Testis (tissue), 2 donors: ENCODE measurements at regions not wholly inside any gene's neighbourhood (a gene's known extent, or its start where the extent isn't known, plus 50 kb on each side); places are given as distances from the start of the nearest gene placed in this dataset.

Experiments
- DNase-seq: peaks from one replicate; pipeline ENCODE4 v3.0.0-alpha.2; 2019
- H3K27ac ChIP-seq, 2 donors: fragments of 200-600 bp; sonication (generic); one replicate each; pipeline ENCODE4 v1.5.1; 2019
- H3K27me3 ChIP-seq: fragments of 200-600 bp; sonication (generic); one replicate; pipeline ENCODE4 v1.5.1; 2019
- H3K36me3 ChIP-seq: fragments of 200-600 bp; sonication (generic); one replicate; pipeline ENCODE4 v1.5.1; 2017; ENCODE audit warnings: low read depth; ENCODE audit errors: missing control alignments
- H3K4me1 ChIP-seq: fragments of 200-600 bp; sonication (generic); one replicate; pipeline ENCODE4 v1.5.1; 2019
- H3K4me3 ChIP-seq, 2 donors: fragments of 200-600 bp; sonication (generic); one replicate each; pipeline ENCODE4 v1.5.1; 2017 to 2019
- H3K9me3 ChIP-seq: fragments of 200-600 bp; sonication (generic); one replicate; pipeline ENCODE4 v1.5.1; 2017
- POLR2A ChIP-seq: fragments of 450-650 bp; IDR thresholded peaks from one replicate; pipeline ENCODE4 v1.6.1; 2017; ENCODE audit warnings: antibody characterized with exemption, mild to moderate bottlenecking, moderate library complexity
- WGBS, 2 donors: methylation state at CpG; one replicate each; pipeline ENCODE4 v1.1.5; 2018; 5-methylcytosine and 5-hydroxymethylcytosine counted together
- intact Hi-C: fragments of 100-400 bp; cut with DNase I; formaldehyde crosslinking; loops from one replicate; pipeline ENCODE4 v1.15.1; 2023; ENCODE audit warnings: low total_unique reads
- TF ChIP-seq, protein P1 (sequence below), 3 experiments: fragments of 450-650 bp in 2 of 3; fragments of 200-600 bp in 1 of 3; sonication (generic) in 1 of 3; IDR thresholded peaks; one replicate each; pipeline ENCODE4 v1.5.1; 2016 to 2019; ENCODE audit warnings: antibody characterized with exemption in 3 of 3, mild to moderate bottlenecking in 2 of 3, moderate library complexity in 1 of 3

GRCh38 chr9:18263377-18263776, 210.6 kb upstream of the ADAMTSL1 start:
- WGBS, 2 donors = 91 to 92% methylated on average over 6 of the region's 6 CpGs
- Histone ChIP-seq H3K27ac (no peak overlapping the region), H3K27me3 (no peaks in the 10 kb centered on the region), H3K4me1 (no peaks in the 10 kb centered on the region), H3K4me3 (no peak overlapping the region), H3K36me3 (no peaks in the 10 kb centered on the region), H3K9me3 (no peaks in the 10 kb centered on the region)
- intact Hi-C loops = no loop called here
- no peak for DNase-seq
- TF ChIP-seq, protein P1, sequence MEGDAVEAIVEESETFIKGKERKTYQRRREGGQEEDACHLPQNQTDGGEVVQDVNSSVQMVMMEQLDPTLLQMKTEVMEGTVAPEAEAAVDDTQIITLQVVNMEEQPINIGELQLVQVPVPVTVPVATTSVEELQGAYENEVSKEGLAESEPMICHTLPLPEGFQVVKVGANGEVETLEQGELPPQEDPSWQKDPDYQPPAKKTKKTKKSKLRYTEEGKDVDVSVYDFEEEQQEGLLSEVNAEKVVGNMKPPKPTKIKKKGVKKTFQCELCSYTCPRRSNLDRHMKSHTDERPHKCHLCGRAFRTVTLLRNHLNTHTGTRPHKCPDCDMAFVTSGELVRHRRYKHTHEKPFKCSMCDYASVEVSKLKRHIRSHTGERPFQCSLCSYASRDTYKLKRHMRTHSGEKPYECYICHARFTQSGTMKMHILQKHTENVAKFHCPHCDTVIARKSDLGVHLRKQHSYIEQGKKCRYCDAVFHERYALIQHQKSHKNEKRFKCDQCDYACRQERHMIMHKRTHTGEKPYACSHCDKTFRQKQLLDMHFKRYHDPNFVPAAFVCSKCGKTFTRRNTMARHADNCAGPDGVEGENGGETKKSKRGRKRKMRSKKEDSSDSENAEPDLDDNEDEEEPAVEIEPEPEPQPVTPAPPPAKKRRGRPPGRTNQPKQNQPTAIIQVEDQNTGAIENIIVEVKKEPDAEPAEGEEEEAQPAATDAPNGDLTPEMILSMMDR (IDR thresholded peaks at IDR 0.05) = no peak
- no peak for TF ChIP-seq POLR2A

- H3K36me3 ChIP-seq = no peaks in the 10 kb centered on the region
- no peak for TF ChIP-seq POLR2A
- TF ChIP-seq, protein P1 (IDR thresholded peaks at IDR 0.05) = no peak
- no peak for DNase-seq
- no peaks in the 10 kb centered on the region for H3K4me1 ChIP-seq
- WGBS, 2 donors = 7 to 34% methylated on average over 1 of the region's 1 CpG
- intact Hi-C loops = no loop called here
- H3K4me3 ChIP-seq = no peak overlapping the region
- H3K9me3 ChIP-seq = no peaks in the 10 kb centered on the region
- no peak overlapping the region for H3K27ac ChIP-seq
- no peaks in the 10 kb centered on the region for H3K27me3 ChIP-seq
Measured at GRCh38 chr9:18268381-18268780, 205.6 kb upstream of the ADAMTSL1 start.

GRCh38 chr9:18269561-18269960, 204.4 kb upstream of the ADAMTSL1 start:
- no peak for DNase-seq
- Histone ChIP-seq H3K36me3 (no peaks in the 10 kb centered on the region), H3K27ac (no peak overlapping the region), H3K4me3 (no peak overlapping the region), H3K9me3 (no peaks in the 10 kb centered on the region), H3K27me3 (no peaks in the 10 kb centered on the region), H3K4me1 (no peaks in the 10 kb centered on the region)
- intact Hi-C loops = no loop called here
- TF ChIP-seq POLR2A = no peak
- TF ChIP-seq, protein P1 (IDR thresholded peaks at IDR 0.05) = no peak

DNA sequence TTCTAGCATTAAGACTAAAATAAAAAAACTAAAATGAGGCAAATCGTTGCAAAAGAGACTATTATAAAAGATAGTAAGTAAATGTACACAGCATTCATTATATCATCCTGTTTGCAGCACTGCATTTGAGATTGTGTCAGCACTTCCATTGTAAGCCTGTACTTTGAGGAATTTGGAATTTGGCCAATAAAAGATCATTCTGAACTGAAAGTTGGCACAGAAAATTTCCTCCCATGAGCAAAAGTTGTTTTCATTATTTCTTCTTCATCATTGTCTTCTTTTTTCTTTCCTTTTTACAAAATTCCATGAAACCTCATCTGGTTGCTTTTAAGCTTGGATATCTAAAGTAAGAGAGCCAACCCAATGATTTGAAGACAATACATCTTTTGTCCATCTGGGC, 199.3 kb upstream of the ADAMTSL1 start:
- Histone ChIP-seq H3K9me3 (no peaks in the 10 kb centered on the region), H3K27ac (no peak overlapping the region), H3K4me1 (no peaks in the 10 kb centered on the region), H3K36me3 (no peaks in the 10 kb centered on the region), H3K4me3 (no peak overlapping the region), H3K27me3 (no peaks in the 10 kb centered on the region)
- DNase-seq = no peak
- WGBS, 2 donors = 18 to 24% methylated on average over 1 of the region's 1 CpG
- intact Hi-C loops = no loop called here
- TF ChIP-seq POLR2A = no peak
- TF ChIP-seq, protein P1 (IDR thresholded peaks at IDR 0.05) = no peak

GRCh38 chr9:18275313-18275990, 198.5 kb upstream of the ADAMTSL1 start:
- 94 to 95% methylated on average over 3 of the region's 3 CpGs for WGBS, 2 donors
- TF ChIP-seq, protein P1 (IDR thresholded peaks at IDR 0.05) = no peak
- TF ChIP-seq POLR2A = no peak
- Histone ChIP-seq H3K36me3 (no peaks in the 10 kb centered on the region), H3K27me3 (no peaks in the 10 kb centered on the region), H3K27ac (no peak overlapping the region), H3K9me3 (no peaks in the 10 kb centered on the region), H3K4me1 (no peaks in the 10 kb centered on the region), H3K4me3 (no peak overlapping the region)
- no peak for DNase-seq
- intact Hi-C loops = no loop called here
